Activated CD4-positive, CD25-positive, alpha-beta regulatory T cell treated with anti-CD3 and anti-CD28 coated beads, Interleukin-2, amount 50 U/mL, for 16 hours (primary cell): ENCODE measurements at regions not wholly inside any gene's neighbourhood (a gene's known extent, or its start where the extent isn't known, plus 50 kb on each side); places are given as distances from the start of the nearest gene placed in this dataset.

Experiments
- DNase-seq: peaks from one replicate; pipeline ENCODE4 v3.0.0-alpha.2; 2020; ENCODE audit warnings: low read depth, low spot score

GRCh38 chr5:15447209-15447608 lies 52.8 kb upstream of the FBXL7 start:
- no peak for DNase-seq

- no peak for DNase-seq
Observed at GRCh38 chr5:15446552-15446951, 53.4 kb upstream of the FBXL7 start.

- no peak for DNase-seq
Observed at GRCh38 chr5:15442193-15442570, 57.8 kb upstream of the FBXL7 start.

GRCh38 chr5:15441433-15442192 lies 58.4 kb upstream of the FBXL7 start:
- DNase-seq = no peak

- DNase-seq = no peak
Observed at GRCh38 chr5:15440434-15440833, 59.5 kb upstream of the FBXL7 start.

- DNase-seq = no peak
Observed at GRCh38 chr5:15439801-15440200, 60.2 kb upstream of the FBXL7 start.

- no peak for DNase-seq
Observed at GRCh38 chr5:15433709-15434108, 66.3 kb upstream of the FBXL7 start.

GRCh38 chr5:15431923-15432322 lies 68.1 kb upstream of the FBXL7 start:
- DNase-seq = no peak

- DNase-seq = no peak
Observed at GRCh38 chr5:15425766-15426165, 74.2 kb upstream of the FBXL7 start.

- no peak for DNase-seq
Observed at GRCh38 chr5:15424769-15425168, 75.2 kb upstream of the FBXL7 start.

GRCh38 chr5:15421921-15422412 lies 78.0 kb upstream of the FBXL7 start:
- no peak for DNase-seq

GRCh38 chr5:15421381-15421780 lies 78.6 kb upstream of the FBXL7 start:
- DNase-seq = no peak

- no peak for DNase-seq
Observed at GRCh38 chr5:15420201-15420600, 79.8 kb upstream of the FBXL7 start.

GRCh38 chr5:15417156-15417555 lies 82.8 kb upstream of the FBXL7 start:
- DNase-seq = no peak

- DNase-seq = no peak
Observed at GRCh38 chr5:15406478-15406877, 93.5 kb upstream of the FBXL7 start.

- no peak for DNase-seq
Observed at GRCh38 chr5:15393146-15393545, 106.8 kb upstream of the FBXL7 start.

GRCh38 chr5:15391704-15392397 lies 108.1 kb upstream of the FBXL7 start:
- DNase-seq = no peak

- no peak for DNase-seq
Observed at GRCh38 chr5:15388866-15389265, 111.1 kb upstream of the FBXL7 start.

- DNase-seq = no peak
Observed at GRCh38 chr5:15387931-15388524, 112.0 kb upstream of the FBXL7 start.

- DNase-seq = no peak
Observed at GRCh38 chr5:15386122-15386521, 113.9 kb upstream of the FBXL7 start.

GRCh38 chr5:15385553-15385952 lies 114.4 kb upstream of the FBXL7 start:
- DNase-seq = no peak

- no peak for DNase-seq
Observed at GRCh38 chr5:15385037-15385436, 114.9 kb upstream of the FBXL7 start.

- DNase-seq = no peak
Observed at GRCh38 chr5:15384581-15384980, 115.4 kb upstream of the FBXL7 start.
